ENCODE measurements at regions not wholly inside any gene's neighbourhood (a gene's known extent, or its start where the extent isn't known, plus 50 kb on each side); places are given as distances from the start of the nearest gene placed in this dataset.

- TF ChIP-seq CTCF (IDR thresholded peaks at IDR 0.05; ENCODE audit: insufficient read depth, low read depth, low read length) (no peak), EZH2 (IDR thresholded peaks at IDR 0.05; ENCODE audit: insufficient read depth, low read length) (no peak)
Observed at GRCh38 chr5:120062515-120062917, 401.6 kb upstream of the PRR16 start.
